ENCODE measurements at regions not wholly inside any gene's neighbourhood (a gene's known extent, or its start where the extent isn't known, plus 50 kb on each side); places are given as distances from the start of the nearest gene placed in this dataset.
"Not testable (repeated sequence)": the region's sequence is repeated elsewhere in the genome, so short reads cannot be mapped to it uniquely, and the experiment has no call there.

GRCh38 chr16:88148682-88149081 lies 197.4 kb downstream of the BANP start:
- not testable (repeated sequence) for DNase-seq

DNA sequence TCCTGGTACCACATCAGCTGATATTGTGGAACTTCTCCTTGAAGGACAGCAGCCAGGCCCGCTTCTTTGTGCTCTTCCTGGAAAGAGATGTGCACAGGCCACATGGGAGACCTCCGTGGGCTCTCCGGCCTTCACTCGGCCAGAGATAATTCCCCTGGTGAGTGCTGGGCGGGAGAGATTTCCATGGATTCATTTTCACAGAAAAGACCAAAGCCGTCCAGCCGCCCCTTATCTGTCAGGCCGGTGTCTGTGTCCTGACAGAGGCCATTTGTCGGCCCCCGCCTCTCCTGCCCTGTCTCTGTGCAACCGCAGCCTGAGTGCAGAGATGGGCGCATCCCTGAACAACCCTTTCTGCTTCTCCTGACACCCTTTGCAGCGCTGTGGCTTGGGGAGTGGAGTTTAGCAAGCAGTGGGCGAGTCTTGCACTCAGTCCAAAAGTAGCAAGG lies 197.9 kb downstream of the BANP start:
- DNase-seq, result not testable (repeated sequence)

DNA sequence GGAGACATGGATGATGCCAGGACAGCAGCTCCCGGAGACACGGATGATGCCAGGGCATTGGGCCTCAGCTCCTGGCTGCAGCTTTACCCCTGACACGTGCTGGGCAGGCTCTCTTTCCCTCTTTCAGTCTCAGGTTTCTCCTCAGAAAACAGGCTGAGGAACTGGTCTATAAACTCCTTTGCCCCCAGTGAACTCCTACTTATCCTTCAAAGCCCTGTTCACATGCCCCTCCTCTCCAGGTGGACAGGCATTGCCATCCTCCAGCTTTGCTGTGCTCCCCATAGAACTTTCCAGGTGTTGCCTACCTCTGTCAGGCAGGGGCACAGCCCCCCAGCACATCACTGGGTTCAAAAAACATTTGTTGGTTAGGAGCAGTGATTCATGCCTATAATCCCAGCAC lies 198.4 kb downstream of the BANP start:
- not testable (repeated sequence) for DNase-seq

- not testable (repeated sequence) for DNase-seq
Measured at GRCh38 chr16:88150456-88151128, 199.4 kb downstream of the BANP start.

DNA sequence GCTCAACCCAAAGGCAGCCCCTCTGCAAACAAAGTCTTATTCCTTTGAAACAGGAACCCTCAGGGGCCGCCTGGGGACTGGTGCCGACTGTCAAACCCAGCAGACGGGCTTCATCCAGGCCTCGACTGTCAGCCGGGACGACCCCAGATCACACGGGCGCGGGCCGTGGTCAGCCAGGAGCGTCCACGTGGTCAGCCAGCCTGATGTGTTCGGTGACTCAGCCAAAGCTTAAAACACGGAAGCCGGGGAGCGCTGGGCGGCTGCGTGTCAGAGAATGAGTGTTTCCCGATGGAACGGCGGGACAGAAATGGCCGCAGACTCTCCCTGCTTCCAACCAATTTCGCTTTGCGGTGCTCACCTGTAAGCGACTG lies 199.9 kb downstream of the BANP start:
- DNase-seq, result not testable (repeated sequence)

- not testable (repeated sequence) for DNase-seq
Measured at GRCh38 chr16:88151859-88152843, 200.9 kb downstream of the BANP start.

GRCh38 chr16:88152879-88153278 lies 201.6 kb downstream of the BANP start:
- not testable (repeated sequence) for DNase-seq

GRCh38 chr16:88153516-88153915 lies 202.3 kb downstream of the BANP start:
- not testable (repeated sequence) for DNase-seq

GRCh38 chr16:88154886-88155285 lies 203.7 kb downstream of the BANP start:
- DNase-seq, result not testable (repeated sequence)

- DNase-seq, result not testable (repeated sequence)
Measured at GRCh38 chr16:88155681-88156080, 204.4 kb downstream of the BANP start.

- DNase-seq, result not testable (repeated sequence)
Measured at GRCh38 chr16:88156640-88157283, 205.5 kb downstream of the BANP start.

- not testable (repeated sequence) for DNase-seq
Measured at GRCh38 chr16:88157686-88158085, 206.5 kb downstream of the BANP start.

DNA sequence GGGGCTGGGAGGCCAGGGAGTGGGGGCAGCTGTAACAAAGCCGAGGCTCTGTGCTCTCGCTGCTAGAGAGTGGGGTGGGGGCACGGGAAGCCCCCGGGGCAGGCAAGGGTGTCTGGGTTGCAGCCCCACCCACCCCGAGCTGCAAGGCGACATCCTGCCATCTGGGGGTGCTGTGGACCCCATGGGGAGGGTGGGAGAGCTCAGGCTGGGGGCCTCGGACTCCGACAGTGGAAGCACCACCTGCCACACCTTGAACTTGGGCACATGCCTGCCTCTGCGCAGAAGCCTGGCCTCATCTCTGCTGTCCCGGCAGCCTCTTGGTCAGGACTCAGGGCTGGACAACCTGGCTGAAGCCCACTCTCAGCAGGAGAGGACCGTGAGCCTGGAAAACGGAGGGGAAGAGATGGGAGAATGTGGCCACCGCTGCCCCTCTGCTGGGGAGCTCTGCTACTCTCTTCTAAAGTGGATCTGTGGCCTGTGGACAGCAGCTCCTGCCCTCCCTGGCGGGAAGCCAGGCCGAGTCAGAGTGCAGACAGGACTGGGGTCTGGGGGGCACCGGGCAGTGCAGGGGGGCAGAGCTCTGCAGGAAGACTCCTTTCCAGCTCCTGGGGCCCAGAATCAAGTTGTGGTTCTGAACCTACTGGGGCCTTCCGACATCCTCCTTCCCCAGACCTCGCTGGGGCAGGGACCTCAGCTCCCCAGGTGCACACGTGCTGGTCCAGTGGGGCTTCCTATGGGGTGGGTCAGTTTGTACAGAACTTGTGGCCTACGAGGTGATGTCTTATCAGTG lies 207.2 kb downstream of the BANP start:
- not testable (repeated sequence) for DNase-seq

DNA sequence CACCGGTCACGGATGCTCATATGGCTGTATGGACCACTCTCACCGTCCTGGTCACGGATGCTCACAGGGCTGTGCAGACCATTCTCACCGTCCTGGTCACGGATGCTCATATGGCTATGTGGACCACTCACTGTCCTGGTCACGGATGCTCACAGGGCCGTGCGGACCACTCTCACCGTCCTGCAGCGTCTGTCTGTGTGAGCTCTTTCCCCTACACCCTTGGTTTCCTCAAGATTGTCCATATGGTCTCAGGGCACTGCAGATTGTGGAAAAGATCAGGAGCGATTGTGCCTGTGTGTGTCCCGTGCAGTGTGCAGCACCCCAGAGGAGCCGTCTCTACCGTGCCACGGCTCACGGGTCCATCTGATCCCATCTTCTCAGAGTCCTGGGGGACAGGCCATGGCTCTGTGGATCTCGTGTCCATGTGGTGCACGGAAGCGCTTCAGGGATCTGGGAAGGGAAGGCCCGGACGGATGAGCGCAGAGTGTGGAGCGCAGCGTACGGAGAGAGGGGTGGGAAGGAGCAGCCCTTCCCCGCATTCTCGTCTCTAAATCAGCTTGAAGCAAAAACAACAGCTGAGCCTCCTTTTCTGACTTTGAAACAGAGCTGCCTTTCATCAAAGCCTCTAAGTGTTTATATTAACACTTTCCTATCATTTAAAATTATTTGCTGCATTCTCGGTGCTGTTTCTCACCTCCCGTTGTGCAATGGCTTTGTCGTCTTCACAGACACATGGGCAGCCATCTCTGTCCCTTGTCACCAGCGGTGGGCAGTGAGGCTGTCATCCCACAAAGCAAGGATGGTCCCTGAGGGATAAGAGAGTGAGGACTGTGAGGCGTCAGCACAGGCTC lies 208.0 kb downstream of the BANP start:
- not testable (repeated sequence) for DNase-seq

DNA sequence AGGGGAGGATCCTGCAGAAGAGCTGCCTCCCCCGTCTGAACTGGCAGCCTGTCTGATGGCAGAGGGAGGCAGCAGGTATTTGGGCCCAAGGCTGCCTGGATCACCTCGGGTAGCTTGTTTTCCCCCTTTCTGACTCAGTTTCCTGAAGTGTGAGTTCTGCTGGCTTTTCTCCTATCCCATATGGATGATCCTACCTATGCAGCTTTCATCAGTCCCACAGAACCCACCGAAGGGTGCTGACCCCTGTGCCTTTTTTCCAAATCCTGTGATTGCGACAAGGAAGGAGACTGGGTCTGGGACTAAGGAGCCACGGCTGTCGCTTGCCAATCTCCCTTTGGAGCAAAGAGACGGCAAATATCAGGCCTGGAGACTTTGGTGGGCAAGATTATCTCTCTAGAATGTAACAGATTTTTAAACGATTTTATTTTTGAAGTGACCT lies 208.7 kb downstream of the BANP start:
- not testable (repeated sequence) for DNase-seq

DNA sequence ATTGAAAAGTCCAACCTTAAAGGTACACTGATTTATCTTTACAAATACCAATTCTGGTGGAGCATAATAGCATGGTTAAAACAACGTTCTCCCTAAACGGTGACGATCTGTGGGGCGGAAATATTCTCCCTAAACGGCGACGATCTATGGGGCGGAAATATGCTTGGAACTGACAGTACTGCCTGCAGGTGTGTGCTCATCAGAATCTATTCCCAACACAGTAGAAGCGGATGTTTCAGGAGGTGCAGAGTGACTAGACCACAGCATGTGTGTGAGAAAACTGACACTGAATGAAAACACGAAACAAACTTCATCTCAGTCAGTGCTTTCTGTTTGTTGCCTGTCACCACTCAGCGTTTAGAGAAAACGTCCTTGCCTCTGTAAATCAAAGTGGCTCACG lies 210.0 kb downstream of the BANP start:
- DNase-seq, result not testable (repeated sequence)

DNA sequence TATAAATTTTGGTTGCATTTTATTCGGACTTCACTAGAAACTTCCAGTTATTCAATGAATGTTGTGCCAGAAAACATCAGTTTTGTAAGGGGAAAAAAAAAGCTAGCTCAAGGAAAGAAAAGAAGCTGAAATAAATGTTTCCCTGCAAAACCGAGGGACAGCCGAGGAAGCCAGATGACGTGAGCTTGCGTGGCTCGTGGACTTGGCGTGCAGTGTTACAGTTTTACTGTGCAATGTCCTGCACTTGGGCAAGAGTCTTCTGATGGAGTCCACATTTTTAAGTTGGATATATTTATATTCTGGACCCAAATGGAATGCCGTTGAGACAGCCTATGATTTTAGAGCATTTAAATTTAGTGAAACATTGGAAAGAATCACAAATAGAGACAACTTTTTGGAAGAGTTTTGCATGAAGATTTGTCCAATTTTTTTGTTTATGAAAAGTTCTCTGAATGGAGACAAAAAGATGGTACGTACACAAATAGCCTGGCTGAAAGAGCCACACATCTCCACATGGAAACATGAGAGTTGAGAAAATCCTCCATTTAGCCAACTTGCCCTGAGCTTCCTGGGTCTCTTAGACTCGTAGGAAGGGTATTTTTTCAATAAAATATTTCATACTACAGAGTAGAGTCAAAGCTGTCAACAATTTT lies 210.5 kb downstream of the BANP start:
- DNase-seq, result not testable (repeated sequence)

- DNase-seq, result not testable (repeated sequence)
Measured at GRCh38 chr16:88162778-88163177, 211.5 kb downstream of the BANP start.

DNA sequence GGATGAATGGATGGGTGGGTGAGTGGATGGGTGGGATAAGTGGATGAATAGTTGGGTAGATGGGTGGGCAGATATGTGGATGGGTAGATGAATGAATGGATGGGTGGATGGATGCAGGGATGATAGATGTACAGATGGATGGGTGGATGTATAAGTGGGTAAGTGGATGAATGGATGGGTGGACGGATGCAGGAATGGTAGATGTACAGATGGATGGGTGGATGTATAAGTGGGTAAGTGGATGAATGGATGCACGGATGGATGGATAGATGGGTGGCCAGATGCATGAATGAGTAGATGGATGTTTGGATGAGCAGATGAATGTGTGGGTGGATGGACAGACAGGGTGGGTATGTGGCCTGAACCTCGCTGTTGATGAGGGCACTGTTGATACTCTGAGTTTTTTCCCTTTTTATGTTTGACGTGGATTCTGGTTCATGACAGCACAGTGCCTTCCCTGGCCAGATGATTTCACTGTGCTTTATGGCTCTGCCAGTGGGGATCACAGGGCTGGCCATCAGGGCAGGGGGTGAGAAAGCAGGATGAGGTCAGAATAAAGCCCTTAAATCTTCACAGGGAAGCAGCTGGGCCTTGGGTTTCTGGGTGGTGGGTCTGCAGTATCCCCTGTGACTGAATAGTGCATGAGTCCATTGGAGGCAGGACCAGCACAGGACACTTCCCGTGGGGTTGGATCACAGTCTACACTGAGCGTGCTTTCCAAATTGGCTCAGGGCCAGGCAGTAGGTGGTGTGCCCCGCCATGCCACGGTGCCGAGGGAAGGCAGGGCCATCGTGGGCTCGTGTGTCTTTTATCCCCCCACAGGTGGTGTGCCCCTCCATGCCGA lies 213.2 kb downstream of the BANP start:
- not testable (repeated sequence) for DNase-seq

Measured in NCI-H1930 (cell line).